ENCODE measurements at regions not wholly inside any gene's neighbourhood (a gene's known extent, or its start where the extent isn't known, plus 50 kb on each side); places are given as distances from the start of the nearest gene placed in this dataset.

DNA sequence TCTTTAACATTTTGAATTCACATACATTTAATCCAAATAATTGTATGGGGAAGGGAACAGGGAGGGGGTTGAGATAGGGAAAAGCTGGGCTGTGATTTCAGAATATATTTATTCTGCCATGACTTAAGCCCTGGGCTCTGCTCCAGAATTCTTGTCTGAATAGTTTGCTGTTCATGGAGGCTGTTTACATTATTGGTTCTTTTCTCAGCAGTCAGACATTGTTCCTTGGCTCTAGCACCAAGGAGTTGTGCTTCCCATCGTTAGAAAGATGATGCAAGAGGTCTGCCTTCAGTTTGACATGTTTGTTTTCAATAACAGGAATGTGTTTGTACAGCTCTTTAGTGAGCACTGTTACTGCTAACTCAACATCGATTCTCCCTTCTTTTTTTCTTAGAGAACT lies 198.8 kb upstream of the CDYL start:
- POLR2A ChIA-PET: no interaction called here
- Mint-ChIP-seq H3K4me3 (no peak overlapping the region), H3K36me3 (ENCODE audit: low read depth) (no peaks in the 10 kb centered on the region), H3K27ac (no peak overlapping the region), H3K9me3 (peaks cover 2% of the 10 kb centered on the region), H3K4me1 (no peaks in the 10 kb centered on the region), H3K27me3 (no peaks in the 10 kb centered on the region)
- CTCF ChIA-PET: no interaction called here
- no peak for DNase-seq

DNA sequence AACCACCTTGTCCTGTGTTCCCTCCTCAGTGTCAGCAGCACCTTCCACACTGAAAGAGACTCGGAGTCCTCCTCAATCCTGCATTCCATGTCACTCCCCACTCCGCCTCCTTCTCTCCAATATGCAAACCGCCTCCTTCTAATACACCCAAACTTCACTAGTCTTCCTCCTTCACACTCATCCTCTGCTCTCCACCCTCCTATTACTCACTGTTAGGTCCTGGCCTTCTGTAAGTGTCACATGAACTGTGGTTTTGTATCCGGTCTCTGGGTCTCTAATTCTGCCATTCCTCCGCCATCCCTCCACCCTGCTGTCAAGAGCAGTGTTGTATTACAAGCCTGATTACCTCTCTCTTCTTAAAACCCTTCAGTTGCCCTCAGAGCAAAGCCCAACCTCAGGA lies 200.5 kb upstream of the CDYL start:
- H3K4me3 Mint-ChIP-seq: no peak overlapping the region
- ChIA-PET CTCF (no interaction called here), POLR2A (no interaction called here)

DNA sequence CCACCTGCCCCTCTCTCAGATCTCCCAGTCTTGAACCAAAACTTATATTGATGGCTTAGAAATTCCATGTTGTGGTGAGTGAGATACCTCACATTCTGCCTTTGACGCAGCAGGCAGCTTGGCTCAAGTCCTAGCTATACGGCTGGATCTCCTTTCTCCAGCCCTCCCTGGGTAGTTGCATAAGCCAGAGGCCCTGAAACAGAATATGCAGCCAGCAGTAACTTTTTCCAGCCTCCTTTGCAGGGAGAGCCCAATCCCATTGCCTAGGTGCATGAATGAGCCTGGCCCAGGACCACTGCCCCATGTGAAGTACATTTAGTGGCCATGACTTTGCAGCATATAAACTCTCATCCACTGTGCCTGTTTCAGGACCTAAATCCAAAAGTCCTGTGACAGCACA lies 202.2 kb upstream of the CDYL start:
- no peaks in the 10 kb centered on the region for H3K27me3 Mint-ChIP-seq
- peaks cover 10% of the 10 kb centered on the region for H3K9me3 Mint-ChIP-seq
- CTCF ChIA-PET: no interaction called here
- no peak overlapping the region for H3K4me3 Mint-ChIP-seq
- H3K4me1 Mint-ChIP-seq: no peaks in the 10 kb centered on the region
- H3K36me3 Mint-ChIP-seq (ENCODE audit: low read depth): peaks cover 2% of the 10 kb centered on the region
- POLR2A ChIA-PET: no interaction called here
- H3K27ac Mint-ChIP-seq: no peak overlapping the region
- no peak for DNase-seq

More for the DNA sequence above, 200.5 kb upstream of the CDYL start:
- no peak for DNase-seq
- H3K27ac Mint-ChIP-seq: no peak overlapping the region
- H3K4me1 Mint-ChIP-seq: no peaks in the 10 kb centered on the region
- peaks cover 2% of the 10 kb centered on the region for H3K36me3 Mint-ChIP-seq (ENCODE audit: low read depth)
- peaks cover 10% of the 10 kb centered on the region for H3K9me3 Mint-ChIP-seq
- H3K27me3 Mint-ChIP-seq: no peaks in the 10 kb centered on the region

DNA sequence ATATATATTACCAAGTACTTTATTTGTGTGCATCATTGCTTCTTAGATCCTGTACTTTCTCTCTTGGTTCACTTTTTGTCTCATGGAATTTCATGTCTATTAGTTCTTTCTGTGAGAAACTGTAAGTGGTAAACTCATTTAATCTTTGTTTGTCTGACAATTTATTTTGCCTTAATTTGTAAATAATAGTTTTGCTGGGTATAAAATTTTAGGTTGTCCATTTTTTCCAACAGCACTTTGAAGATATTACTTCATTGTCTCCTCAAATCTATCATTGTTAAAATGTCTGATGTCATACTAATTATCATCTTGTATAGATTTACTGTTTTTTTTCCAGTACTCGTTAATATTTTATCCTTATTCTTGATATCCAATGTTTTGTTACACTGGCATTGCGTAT lies 205.2 kb upstream of the CDYL start:
- CTCF ChIA-PET: no interaction called here
- peaks cover 2% of the 10 kb centered on the region for H3K36me3 Mint-ChIP-seq (ENCODE audit: low read depth)
- H3K27ac Mint-ChIP-seq: no peak overlapping the region
- POLR2A ChIA-PET: no interaction called here
- no peaks in the 10 kb centered on the region for H3K27me3 Mint-ChIP-seq
- H3K4me3 Mint-ChIP-seq: no peak overlapping the region
- H3K4me1 Mint-ChIP-seq: no peaks in the 10 kb centered on the region
- peaks cover 10% of the 10 kb centered on the region for H3K9me3 Mint-ChIP-seq
- DNase-seq: no peak

DNA sequence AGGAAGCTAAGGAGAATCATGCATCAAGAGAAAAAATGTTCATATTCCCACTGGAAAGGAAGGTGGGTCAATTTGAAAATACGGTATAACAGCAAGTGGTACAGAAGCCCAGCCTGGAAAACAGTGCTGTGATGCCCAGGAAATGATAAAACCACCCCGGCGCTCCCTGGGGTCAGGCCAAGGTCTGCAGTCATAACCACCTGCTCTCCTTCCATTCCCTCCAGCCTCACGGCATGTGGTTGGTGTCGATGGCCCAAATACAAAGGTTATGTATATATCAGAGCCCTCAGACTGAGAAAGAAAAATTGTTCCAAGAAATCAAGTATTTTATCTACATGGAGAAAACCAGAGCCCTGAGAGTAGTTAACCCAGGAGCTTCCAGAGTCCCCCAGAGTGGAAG lies 208.1 kb upstream of the CDYL start:
- H3K9me3 Mint-ChIP-seq: peaks cover 8% of the 10 kb centered on the region
- no peak for DNase-seq
- H3K4me1 Mint-ChIP-seq: no peaks in the 10 kb centered on the region
- no peak overlapping the region for H3K4me3 Mint-ChIP-seq
- CTCF ChIA-PET: no interaction called here
- H3K27ac Mint-ChIP-seq: no peak overlapping the region
- POLR2A ChIA-PET: no interaction called here
- peaks cover 2% of the 10 kb centered on the region for H3K36me3 Mint-ChIP-seq (ENCODE audit: low read depth)
- no peaks in the 10 kb centered on the region for H3K27me3 Mint-ChIP-seq

DNA sequence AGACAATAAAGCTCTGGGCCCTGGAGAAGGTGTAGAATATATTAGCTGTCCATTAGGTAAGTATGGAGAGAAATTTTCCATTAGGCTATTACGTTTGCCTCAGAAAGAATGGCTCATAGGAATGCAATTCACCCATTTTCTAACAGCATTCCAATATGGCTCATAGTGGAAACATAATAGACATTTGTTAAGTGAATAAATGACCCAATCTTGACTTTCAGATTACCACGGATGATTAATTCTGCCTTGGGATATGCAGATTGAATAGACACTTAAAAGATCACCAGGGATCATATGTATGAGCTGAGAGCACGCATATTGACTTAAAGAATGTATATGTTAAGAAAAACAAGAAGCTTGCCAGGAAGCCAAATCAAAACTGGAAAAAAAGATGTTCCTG lies 209.1 kb upstream of the CDYL start:
- H3K4me1 Mint-ChIP-seq: no peaks in the 10 kb centered on the region
- H3K27me3 Mint-ChIP-seq: no peaks in the 10 kb centered on the region
- H3K27ac Mint-ChIP-seq: no peak overlapping the region
- ChIA-PET CTCF (no interaction called here), POLR2A (no interaction called here)
- no peak for DNase-seq
- H3K9me3 Mint-ChIP-seq: peaks cover 8% of the 10 kb centered on the region
- peaks cover 2% of the 10 kb centered on the region for H3K36me3 Mint-ChIP-seq (ENCODE audit: low read depth)
- H3K4me3 Mint-ChIP-seq: no peak overlapping the region

DNA sequence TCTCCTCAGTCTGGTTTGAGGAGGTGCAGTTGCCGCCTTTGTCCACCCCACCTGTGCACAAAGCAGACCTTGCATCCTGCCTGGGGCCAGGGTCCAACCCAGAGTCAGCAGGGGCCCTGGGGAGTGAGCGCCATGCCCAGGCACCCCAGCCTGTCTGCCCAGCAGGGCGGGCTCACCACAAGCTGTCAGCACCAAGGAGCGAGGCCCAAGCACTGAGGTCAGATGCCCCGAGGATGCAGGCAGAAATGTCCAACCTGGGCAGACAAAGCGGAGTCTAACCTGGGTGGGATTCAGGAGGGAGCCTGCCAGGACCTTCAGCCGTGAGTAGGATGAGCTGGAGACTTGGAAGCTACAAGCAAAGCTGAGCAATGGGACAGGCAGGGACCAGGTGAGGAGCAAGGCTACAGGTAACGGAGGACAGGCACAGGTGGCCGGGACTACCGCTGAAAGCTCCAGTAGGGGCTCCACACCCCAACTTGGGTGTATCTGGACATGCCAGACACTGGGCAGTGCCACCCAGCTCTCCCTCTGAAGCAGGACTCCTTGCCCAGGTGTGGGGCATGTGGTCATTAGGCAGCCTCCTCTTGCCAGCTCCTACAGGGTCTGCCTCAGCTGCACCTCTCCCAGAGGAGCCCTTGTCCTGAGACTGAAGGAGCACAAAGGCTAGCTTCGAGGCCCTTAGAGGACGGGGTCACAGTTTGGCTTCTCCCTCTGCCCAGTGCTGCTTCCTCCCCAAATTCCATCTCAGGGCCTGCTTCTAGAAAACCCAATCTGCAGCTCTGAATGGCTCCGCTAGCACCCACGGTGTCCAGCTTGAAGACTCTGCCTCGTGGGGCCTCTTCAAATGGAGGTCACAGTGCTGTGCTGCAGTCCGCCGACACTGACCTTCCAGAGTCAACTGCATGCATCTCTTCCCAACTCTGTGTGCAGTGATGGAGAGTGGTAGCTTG lies 210.6 kb upstream of the CDYL start:
- H3K9me3 Mint-ChIP-seq: no peaks in the 10 kb centered on the region
- H3K27ac Mint-ChIP-seq: no peak overlapping the region
- no peak for DNase-seq
- H3K4me3 Mint-ChIP-seq: no peak overlapping the region
- H3K4me1 Mint-ChIP-seq: no peaks in the 10 kb centered on the region
- no peaks in the 10 kb centered on the region for H3K27me3 Mint-ChIP-seq
- CTCF ChIA-PET: no interaction called here
- POLR2A ChIA-PET: no interaction called here
- H3K36me3 Mint-ChIP-seq (ENCODE audit: low read depth): no peaks in the 10 kb centered on the region

DNA sequence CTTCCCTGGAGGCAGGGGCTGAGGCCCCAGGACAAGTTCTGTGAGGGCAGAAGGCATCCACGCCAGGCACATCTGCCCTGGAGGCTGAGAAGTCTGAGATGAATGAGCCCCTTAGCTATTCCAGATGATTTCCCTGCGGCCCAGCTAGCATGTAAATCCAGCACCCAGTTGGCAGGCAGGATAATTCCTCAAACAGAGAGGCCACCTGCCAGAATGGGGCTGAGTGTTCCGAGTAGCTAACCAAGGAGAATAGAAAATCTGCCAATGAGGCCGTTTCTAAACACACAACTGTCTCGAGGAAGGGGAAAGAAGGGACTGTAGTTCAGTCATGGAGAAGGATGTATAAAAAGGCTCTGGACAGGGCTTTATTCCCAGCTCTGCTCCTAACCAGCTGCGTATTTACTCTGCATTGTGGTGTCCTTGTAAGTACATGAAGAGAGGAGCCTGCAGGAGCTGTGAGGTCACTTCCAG lies 211.4 kb upstream of the CDYL start:
- Mint-ChIP-seq H3K27ac (no peak overlapping the region), H3K9me3 (no peaks in the 10 kb centered on the region), H3K36me3 (ENCODE audit: low read depth) (no peaks in the 10 kb centered on the region), H3K4me3 (no peak overlapping the region), H3K4me1 (no peaks in the 10 kb centered on the region), H3K27me3 (no peaks in the 10 kb centered on the region)
- no peak for DNase-seq
- POLR2A ChIA-PET: no interaction called here
- CTCF ChIA-PET: no interaction called here

DNA sequence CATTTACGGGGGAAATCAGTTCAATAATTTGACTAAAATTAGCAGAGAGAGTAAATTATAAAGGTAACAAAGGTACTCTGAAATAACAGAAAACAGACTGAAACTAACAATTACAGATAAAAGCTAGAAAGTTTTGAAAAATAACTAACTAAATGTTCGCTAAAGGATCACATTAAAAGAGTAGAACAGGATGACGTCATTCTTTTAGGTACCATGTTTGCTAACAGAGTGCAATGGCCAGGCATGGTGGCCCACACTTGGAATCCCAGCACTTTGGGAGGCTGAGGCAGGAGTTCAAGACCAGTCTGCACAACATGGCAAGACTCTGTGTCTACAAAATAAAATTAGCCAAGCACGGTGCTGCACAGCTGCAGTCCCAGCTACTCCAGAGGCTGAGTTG lies 212.3 kb upstream of the CDYL start:
- POLR2A ChIA-PET: no interaction called here
- CTCF ChIA-PET: no interaction called here
- no peak overlapping the region for H3K27ac Mint-ChIP-seq

DNA sequence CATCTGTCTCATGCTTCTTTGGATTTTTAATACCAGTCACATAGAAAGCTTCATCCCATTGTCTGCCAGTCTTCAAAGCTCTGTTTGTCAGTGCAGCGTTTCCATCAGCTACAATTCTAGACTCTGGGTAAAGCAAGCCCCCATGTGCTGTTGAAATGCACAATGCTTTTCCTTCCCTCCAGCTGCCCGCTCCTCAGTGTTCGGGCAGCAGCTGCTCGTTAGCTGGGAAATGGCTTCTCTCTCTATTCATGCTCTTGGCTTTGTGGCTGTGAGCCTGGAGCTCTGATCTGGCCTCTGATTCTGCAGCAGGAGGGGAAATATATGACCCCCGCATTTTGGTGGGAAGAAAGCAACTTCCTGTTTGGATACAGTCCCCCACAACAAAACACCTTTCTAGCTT lies 213.0 kb upstream of the CDYL start:
- POLR2A ChIA-PET: no interaction called here
- H3K9me3 Mint-ChIP-seq: no peaks in the 10 kb centered on the region
- no peak for DNase-seq
- CTCF ChIA-PET: no interaction called here
- H3K36me3 Mint-ChIP-seq (ENCODE audit: low read depth): no peaks in the 10 kb centered on the region
- H3K27me3 Mint-ChIP-seq: no peaks in the 10 kb centered on the region
- H3K4me1 Mint-ChIP-seq: no peaks in the 10 kb centered on the region
- H3K27ac Mint-ChIP-seq: no peak overlapping the region
- H3K4me3 Mint-ChIP-seq: no peak overlapping the region

More for the DNA sequence above, 212.3 kb upstream of the CDYL start:
- no peak for DNase-seq
- H3K27me3 Mint-ChIP-seq: no peaks in the 10 kb centered on the region
- H3K9me3 Mint-ChIP-seq: no peaks in the 10 kb centered on the region
- no peaks in the 10 kb centered on the region for H3K4me1 Mint-ChIP-seq
- no peaks in the 10 kb centered on the region for H3K36me3 Mint-ChIP-seq (ENCODE audit: low read depth)
- no peak overlapping the region for H3K4me3 Mint-ChIP-seq

DNA sequence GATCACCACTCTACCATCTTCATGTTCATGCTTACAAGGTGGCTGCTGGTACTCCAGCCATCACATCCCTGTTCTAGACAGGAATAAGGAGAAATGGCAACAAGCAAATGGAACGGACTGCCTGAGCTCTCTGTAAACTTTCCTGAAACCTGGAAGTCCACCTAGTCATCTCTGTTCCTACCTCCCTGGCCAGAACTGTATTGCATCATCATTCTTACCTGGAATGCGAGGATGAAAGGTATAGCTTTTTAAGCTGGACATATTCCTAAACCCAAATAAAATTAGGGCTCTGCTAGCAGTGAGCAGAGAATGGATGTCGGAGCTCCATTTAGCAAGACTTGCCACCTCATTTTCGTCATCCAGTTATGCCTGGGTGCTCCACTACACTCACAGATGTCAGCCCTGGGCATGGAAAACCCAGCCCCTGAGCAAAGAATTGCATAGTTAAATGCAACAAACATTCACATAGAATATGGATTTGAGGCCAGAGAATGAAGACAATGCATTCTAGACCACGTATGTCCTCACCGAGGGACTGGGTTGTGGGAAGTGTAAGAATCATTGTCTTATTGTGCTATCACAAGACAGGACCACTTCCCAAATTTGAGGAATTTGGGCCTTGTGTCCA lies 214.3 kb upstream of the CDYL start:
- H3K9me3 Mint-ChIP-seq: no peaks in the 10 kb centered on the region
- no peak overlapping the region for H3K27ac Mint-ChIP-seq
- H3K36me3 Mint-ChIP-seq (ENCODE audit: low read depth): no peaks in the 10 kb centered on the region
- ChIA-PET POLR2A (no interaction called here), CTCF (no interaction called here)
- no peaks in the 10 kb centered on the region for H3K4me1 Mint-ChIP-seq
- H3K4me3 Mint-ChIP-seq: no peak overlapping the region
- H3K27me3 Mint-ChIP-seq: no peaks in the 10 kb centered on the region
- DNase-seq: no peak

DNA sequence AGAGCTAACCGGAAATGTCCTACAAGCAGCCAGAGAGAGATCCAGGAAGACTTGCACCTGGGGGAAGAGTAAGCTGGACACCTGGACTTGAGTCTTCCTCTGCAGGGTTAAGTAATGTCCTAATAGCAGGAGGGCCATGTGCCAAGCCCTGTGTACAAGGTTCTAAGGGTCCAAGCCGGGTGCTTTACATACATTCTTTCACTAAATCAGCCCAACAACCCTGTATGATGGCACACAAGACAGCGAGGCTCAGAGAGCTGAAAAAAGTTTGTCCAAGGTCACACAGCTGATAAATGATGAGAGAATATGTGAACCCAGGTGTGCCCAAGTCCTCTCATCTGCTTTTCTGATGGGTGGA lies 215.1 kb upstream of the CDYL start:
- ChIA-PET CTCF (no interaction called here), POLR2A (no interaction called here)
- H3K4me3 Mint-ChIP-seq: no peak overlapping the region
- H3K36me3 Mint-ChIP-seq (ENCODE audit: low read depth): no peaks in the 10 kb centered on the region
- no peaks in the 10 kb centered on the region for H3K4me1 Mint-ChIP-seq
- H3K27me3 Mint-ChIP-seq: no peaks in the 10 kb centered on the region
- no peak overlapping the region for H3K27ac Mint-ChIP-seq
- H3K9me3 Mint-ChIP-seq: no peaks in the 10 kb centered on the region
- no peak for DNase-seq

DNA sequence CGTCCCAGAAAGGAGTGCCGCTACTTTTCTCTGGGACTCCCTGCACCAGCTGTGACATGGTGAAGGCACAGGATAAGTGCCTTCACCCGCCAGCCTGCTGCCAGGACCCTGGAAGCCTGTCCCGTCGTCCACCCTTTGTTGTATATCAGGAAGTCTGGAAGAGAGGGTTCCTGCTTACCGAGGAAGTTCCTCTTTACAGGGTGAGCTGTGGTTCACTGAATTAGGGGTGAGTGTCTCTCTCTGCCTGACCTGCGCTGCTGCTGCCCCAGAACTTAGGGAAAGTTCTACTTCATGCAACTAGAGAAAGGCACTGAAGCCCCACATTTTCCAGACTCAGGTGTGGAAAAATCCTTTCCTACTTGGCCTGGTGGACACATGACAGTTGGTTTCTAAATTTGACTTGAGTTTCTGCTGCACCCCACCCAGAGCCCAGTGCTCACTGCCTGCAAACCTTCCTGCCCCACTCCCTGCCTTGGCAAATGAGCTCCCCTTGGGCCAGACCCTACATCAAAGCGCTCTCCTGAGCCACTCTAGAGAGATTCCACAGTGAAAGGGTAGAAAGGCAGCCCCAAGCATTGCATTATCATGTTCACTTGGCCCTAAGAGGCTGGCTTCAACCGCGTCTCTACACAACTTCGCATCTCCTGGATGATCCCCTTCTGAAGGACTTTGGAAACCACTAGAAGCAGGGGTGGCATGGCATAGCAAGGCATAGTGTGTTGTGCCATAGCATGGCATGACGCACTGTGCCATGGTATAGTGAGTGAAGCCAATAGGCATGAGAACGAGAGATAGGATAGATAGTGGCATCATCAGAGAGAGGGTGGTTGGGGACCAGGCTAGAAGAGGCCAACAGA lies 215.8 kb upstream of the CDYL start:
- ChIA-PET POLR2A (no interaction called here), CTCF (no interaction called here)
- peaks cover 4% of the 10 kb centered on the region for H3K27me3 Mint-ChIP-seq
- H3K4me3 Mint-ChIP-seq: no peak overlapping the region
- no peaks in the 10 kb centered on the region for H3K36me3 Mint-ChIP-seq (ENCODE audit: low read depth)
- DNase-seq: no peak
- H3K4me1 Mint-ChIP-seq: no peaks in the 10 kb centered on the region
- no peaks in the 10 kb centered on the region for H3K9me3 Mint-ChIP-seq
- no peak overlapping the region for H3K27ac Mint-ChIP-seq
